Transverse colon (tissue), 4 donors: ENCODE measurements at regions not wholly inside any gene's neighbourhood (a gene's known extent, or its start where the extent isn't known, plus 50 kb on each side); places are given as distances from the start of the nearest gene placed in this dataset.

Experiments
- DNase-seq: peaks from one replicate; pipeline ENCODE4 v3.0.0-alpha.2; 2019
- H3K27ac ChIP-seq, 4 donors: fragments of 200-600 bp; sonication (generic); 2 replicates each; pipeline ENCODE4 v1.5.1; 2016 to 2018; ENCODE audit warnings: inconsistent platforms in 4 of 4
- H3K27me3 ChIP-seq: fragments of 200-600 bp; sonication (generic); 2 replicates; pipeline ENCODE4 v1.5.1; 2017; ENCODE audit warnings: inconsistent platforms
- H3K36me3 ChIP-seq, 4 donors: fragments of 200-600 bp; sonication (generic); 2 replicates each; pipeline ENCODE4 v1.5.1; 2017 to 2019; ENCODE audit warnings: inconsistent platforms in 4 of 4
- H3K4me1 ChIP-seq, 4 donors: fragments of 200-600 bp; sonication (generic); 2 replicates each; pipeline ENCODE4 v1.5.1; 2017 to 2020; ENCODE audit warnings: inconsistent platforms in 4 of 4
- H3K4me3 ChIP-seq, 4 donors: fragments of 200-600 bp; sonication (generic); 1 replicate in 1 of 4; 2 replicates in 3 of 4; pipeline versions ENCODE4 v1.5.1 to v1.6.1; 2017 to 2019; ENCODE audit warnings: inconsistent platforms in 4 of 4
- H3K9me3 ChIP-seq, 2 donors: fragments of 200-600 bp; sonication (generic); 2 replicates each; pipeline ENCODE4 v1.5.1; 2017 to 2019; ENCODE audit warnings: inconsistent platforms in 2 of 2
- EP300 ChIP-seq: sonication (generic); formaldehyde crosslinking; IDR thresholded peaks from one replicate; pipeline ENCODE4 v1.6.1; 2017; ENCODE audit warnings: antibody characterized with exemption, low read depth
- POLR2A ChIP-seq: fragments of 450-650 bp; IDR thresholded peaks from one replicate; pipeline ENCODE4 v1.6.1; 2016; ENCODE audit warnings: antibody characterized with exemption, mild to moderate bottlenecking, moderate library complexity
- POLR2AphosphoS5 ChIP-seq, 3 donors: sonication (generic); formaldehyde crosslinking; IDR thresholded peaks; one replicate each; pipeline ENCODE4 v1.6.1; 2016; ENCODE audit warnings: antibody characterized with exemption in 3 of 3
- WGBS, 2 donors: methylation state at CpG; one replicate each; pipeline ENCODE4 v1.1.5; 2018; ENCODE audit warnings: low coverage in 1 of 2; 5-methylcytosine and 5-hydroxymethylcytosine counted together
- in situ Hi-C, 4 donors: fragments of 200-750 bp; cut with MboI; loops; one replicate each; pipeline versions ENCODE4 v1.15.0 to v1.15.1; 2017; ENCODE audit warnings: low sequenced_read_pairs in 3 of 4, low pct_ligation_motif_present in 1 of 4, low pct_unique_long_range_greater_than_20kb in 1 of 4
- intact Hi-C: fragments of 100-400 bp; cut with DNase I; formaldehyde crosslinking; loops from one replicate; pipeline ENCODE4 v1.15.1; 2023; ENCODE audit warnings: low total_unique reads
- TF ChIP-seq, protein P1 (sequence below), 5 experiments: fragments of 200-600 bp in 3 of 5; fragments of 450-650 bp in 2 of 5; sonication (generic) in 3 of 5; IDR thresholded peaks; 1 replicate in 2 of 5; 2 replicates in 3 of 5; pipeline ENCODE4 v1.5.1; 2016 to 2017; ENCODE audit warnings: antibody characterized with exemption in 5 of 5, inconsistent platforms in 3 of 5, mild to moderate bottlenecking in 2 of 5, moderate library complexity in 1 of 5

- 71 to 75% methylated on average over 1 of the region's 1 CpG for WGBS, 2 donors
- Histone ChIP-seq H3K27ac (no peak overlapping the region), H3K4me1 (no peaks in the 10 kb centered on the region), H3K4me3 (no peak overlapping the region), H3K27me3 (no peaks in the 10 kb centered on the region), H3K36me3 (no peaks in the 10 kb centered on the region), H3K9me3 (no peaks in the 10 kb centered on the region)
- TF ChIP-seq EP300, result no peak
- in situ Hi-C loops (no loop called here), intact Hi-C loops (no loop called here)
- no peak for DNase-seq
Measured at GRCh38 chr6:21519642-21520041, 73.9 kb upstream of the SOX4 start.

GRCh38 chr6:21521276-21521675 lies 72.3 kb upstream of the SOX4 start:
- DNase-seq, result no peak
- in situ Hi-C loops, result no loop called here
- H3K27me3 ChIP-seq, result no peaks in the 10 kb centered on the region
- whole genome bisulfite sequencing, 2 donors, result 68 to 75% methylated on average over 2 to 4 of the region's 4 CpGs
- no peak overlapping the region for H3K27ac ChIP-seq
- no peak overlapping the region for H3K4me3 ChIP-seq
- no peaks in the 10 kb centered on the region for H3K9me3 ChIP-seq
- no peaks in the 10 kb centered on the region for H3K36me3 ChIP-seq
- TF ChIP-seq EP300, result no peak
- no peak for TF ChIP-seq POLR2A
- TF ChIP-seq, protein P1, sequence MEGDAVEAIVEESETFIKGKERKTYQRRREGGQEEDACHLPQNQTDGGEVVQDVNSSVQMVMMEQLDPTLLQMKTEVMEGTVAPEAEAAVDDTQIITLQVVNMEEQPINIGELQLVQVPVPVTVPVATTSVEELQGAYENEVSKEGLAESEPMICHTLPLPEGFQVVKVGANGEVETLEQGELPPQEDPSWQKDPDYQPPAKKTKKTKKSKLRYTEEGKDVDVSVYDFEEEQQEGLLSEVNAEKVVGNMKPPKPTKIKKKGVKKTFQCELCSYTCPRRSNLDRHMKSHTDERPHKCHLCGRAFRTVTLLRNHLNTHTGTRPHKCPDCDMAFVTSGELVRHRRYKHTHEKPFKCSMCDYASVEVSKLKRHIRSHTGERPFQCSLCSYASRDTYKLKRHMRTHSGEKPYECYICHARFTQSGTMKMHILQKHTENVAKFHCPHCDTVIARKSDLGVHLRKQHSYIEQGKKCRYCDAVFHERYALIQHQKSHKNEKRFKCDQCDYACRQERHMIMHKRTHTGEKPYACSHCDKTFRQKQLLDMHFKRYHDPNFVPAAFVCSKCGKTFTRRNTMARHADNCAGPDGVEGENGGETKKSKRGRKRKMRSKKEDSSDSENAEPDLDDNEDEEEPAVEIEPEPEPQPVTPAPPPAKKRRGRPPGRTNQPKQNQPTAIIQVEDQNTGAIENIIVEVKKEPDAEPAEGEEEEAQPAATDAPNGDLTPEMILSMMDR (IDR thresholded peaks at IDR 0.05), result no peak
- no peak for TF ChIP-seq POLR2AphosphoS5 (IDR thresholded peaks at IDR 0.05)
- intact Hi-C loops, result no loop called here
- no peaks in the 10 kb centered on the region for H3K4me1 ChIP-seq

DNA sequence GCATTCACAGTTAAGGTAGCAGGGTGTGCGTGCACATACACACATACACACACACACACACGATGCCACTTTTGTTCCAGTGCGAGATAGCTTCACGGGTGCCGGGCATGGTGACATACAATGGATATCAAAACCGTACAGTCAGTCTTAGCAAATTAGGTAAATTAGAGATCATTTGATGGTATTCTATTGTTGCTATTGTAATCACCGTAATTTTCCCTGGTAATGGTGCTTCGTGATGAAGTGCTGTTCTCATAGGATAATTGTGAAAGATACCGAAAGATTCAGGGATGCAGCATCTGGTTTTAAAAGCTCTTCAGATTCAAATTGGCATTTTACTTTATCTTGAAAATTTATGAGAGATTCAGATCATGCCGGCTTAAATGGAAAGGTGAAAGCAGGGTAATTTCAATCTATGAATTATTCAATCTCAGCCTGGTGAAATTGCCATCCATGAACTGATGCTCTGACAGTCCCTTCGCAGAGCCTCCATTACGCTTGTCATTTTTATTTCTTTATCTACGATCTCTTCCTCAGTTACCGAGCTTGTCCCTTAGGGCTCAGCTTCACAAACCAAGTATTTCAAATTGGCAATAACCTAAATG lies 71.3 kb upstream of the SOX4 start:
- no peaks in the 10 kb centered on the region for H3K4me1 ChIP-seq
- intact Hi-C loops (no loop called here), in situ Hi-C loops (no loop called here)
- 93 to 98% methylated on average over 10 to 14 of the region's 14 CpGs for WGBS, 2 donors
- no peaks in the 10 kb centered on the region for H3K36me3 ChIP-seq
- no peak for DNase-seq
- no peak overlapping the region for H3K4me3 ChIP-seq
- H3K27ac ChIP-seq, result no peak overlapping the region
- H3K27me3 ChIP-seq, result no peaks in the 10 kb centered on the region
- H3K9me3 ChIP-seq, result no peaks in the 10 kb centered on the region
- TF ChIP-seq POLR2AphosphoS5 (IDR thresholded peaks at IDR 0.05), result no peak
- TF ChIP-seq, protein P1 (IDR thresholded peaks at IDR 0.05), result no peak
- TF ChIP-seq POLR2A, result no peak
- no peak for TF ChIP-seq EP300

- Histone ChIP-seq H3K36me3 (no peaks in the 10 kb centered on the region), H3K27ac (no peak overlapping the region), H3K9me3 (no peaks in the 10 kb centered on the region), H3K4me3 (no peak overlapping the region), H3K27me3 (no peaks in the 10 kb centered on the region), H3K4me1 (no peaks in the 10 kb centered on the region)
- DNase-seq, result no peak
- WGBS, 2 donors, result 88 to 90% methylated on average over 8 to 21 of the region's 21 CpGs
- in situ Hi-C loops, result no loop called here
- intact Hi-C loops, result no loop called here
- TF ChIP-seq POLR2A, result no peak
- TF ChIP-seq, protein P1 (IDR thresholded peaks at IDR 0.05), result no peak
- no peak for TF ChIP-seq POLR2AphosphoS5 (IDR thresholded peaks at IDR 0.05)
- no peak for TF ChIP-seq EP300
Measured at GRCh38 chr6:21522797-21523456, 70.6 kb upstream of the SOX4 start.
